ENCODE measurements at regions not wholly inside any gene's neighbourhood (a gene's known extent, or its start where the extent isn't known, plus 50 kb on each side); places are given as distances from the start of the nearest gene placed in this dataset.

DNA sequence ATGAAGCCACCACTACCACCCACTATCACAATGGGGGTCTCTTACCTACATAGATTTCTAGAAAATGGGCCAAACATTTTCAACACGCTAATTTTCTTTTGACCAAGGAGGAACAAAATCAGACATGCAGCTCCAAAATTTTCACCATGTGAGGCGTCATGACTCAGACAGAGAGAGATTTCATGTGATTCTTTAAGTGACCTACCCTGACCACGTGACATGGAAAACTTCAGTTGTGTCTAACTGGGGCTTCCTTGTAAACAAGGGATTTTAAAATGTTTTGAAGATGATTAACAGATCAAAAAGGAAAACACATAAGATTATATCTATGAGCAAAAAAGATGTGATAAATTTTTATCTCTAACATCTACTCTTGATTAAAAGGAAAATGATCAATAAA, 199.2 kb downstream of the TBXT start:
- no peaks in the 10 kb centered on the region for H3K27me3 ChIP-seq (ENCODE audit: control insufficient read depth, insufficient read depth, low read length)
- no peaks in the 10 kb centered on the region for H3K9me3 ChIP-seq (ENCODE audit: control insufficient read depth, insufficient read depth, low read length)
- no peak overlapping the region for H3K4me2 ChIP-seq (ENCODE audit: low read depth, low read length)
- no peak overlapping the region for H2BK15ac ChIP-seq (ENCODE audit: low read depth, low read length)
- H3K79me1 ChIP-seq (ENCODE audit: low read depth in 1 of 2, low read length in 2 of 2): peaks cover 0 to 26% of the 10 kb centered on the region in 2 experiments; a peak in 2 of 4 replicates
- no TSS peak for BruUV-seq (replicated peaks)
- no peak overlapping the region for H2AK9ac ChIP-seq (replicated peaks; ENCODE audit: low read depth, low read length, poor library complexity)
- H3K4me1 ChIP-seq (ENCODE audit: control insufficient read depth, insufficient read depth, low read length): peaks cover 5% of the 10 kb centered on the region
- H2BK20ac ChIP-seq (ENCODE audit: low read depth, low read length): no peak overlapping the region
- no peak overlapping the region for H3K56ac ChIP-seq (ENCODE audit: extremely low read depth, insufficient read depth, low read length)
- CTCF ChIA-PET: no interaction called here
- no peak overlapping the region for H4K5ac ChIP-seq (ENCODE audit: low read depth, low read length)
- peaks cover 8% of the 10 kb centered on the region for H3K36me3 ChIP-seq (ENCODE audit: control insufficient read depth, insufficient read depth, low read length)
- in situ Hi-C loops (cut with MboI; ENCODE audit: low sequenced_read_pairs): no loop called here
- WGBS, 2 experiments (ENCODE audit: extremely low coverage in 2 of 2, insufficient read length in 1 of 2): 100% methylated on average over 1 of the region's 3 CpGs; no CpG with 5 or more reads in 1 of the 2 experiments
- no peak for TF ChIP-seq SMC3 (IDR thresholded peaks at IDR 0.05; ENCODE audit: low read depth, low read length)
- TF ChIP-seq CTCF (conservative IDR thresholded peaks at IDR 0.05; ENCODE audit: low read depth, low read length): no peak
- TF ChIP-seq RFX5 (IDR thresholded peaks at IDR 0.05; ENCODE audit: low read depth, low read length): no peak
- no peak for TF ChIP-seq MAFK (IDR thresholded peaks at IDR 0.05; ENCODE audit: low read depth, low read length)
- TF ChIP-seq CEBPB (IDR thresholded peaks at IDR 0.05; ENCODE audit: low read depth, low read length): no peak
- TF ChIP-seq, protein P1, sequence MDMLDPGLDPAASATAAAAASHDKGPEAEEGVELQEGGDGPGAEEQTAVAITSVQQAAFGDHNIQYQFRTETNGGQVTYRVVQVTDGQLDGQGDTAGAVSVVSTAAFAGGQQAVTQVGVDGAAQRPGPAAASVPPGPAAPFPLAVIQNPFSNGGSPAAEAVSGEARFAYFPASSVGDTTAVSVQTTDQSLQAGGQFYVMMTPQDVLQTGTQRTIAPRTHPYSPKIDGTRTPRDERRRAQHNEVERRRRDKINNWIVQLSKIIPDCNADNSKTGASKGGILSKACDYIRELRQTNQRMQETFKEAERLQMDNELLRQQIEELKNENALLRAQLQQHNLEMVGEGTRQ (IDR thresholded peaks at IDR 0.05; ENCODE audit: low read depth, low read length): peak; percentile 30; the same call in 1 of the 2 replicates
- TF ChIP-seq MAZ (IDR thresholded peaks at IDR 0.05; ENCODE audit: borderline replicate concordance, low read depth, low read length): no peak
- H4K8ac ChIP-seq (ENCODE audit: low read depth in 2 of 2, low read length in 2 of 2): no peak overlapping the region
- H2AK5ac ChIP-seq (ENCODE audit: low read depth, low read length): no peak overlapping the region
- H2AFZ ChIP-seq (replicated peaks; ENCODE audit: low read length, poor library complexity): no peak overlapping the region
- no peak overlapping the region for H2BK5ac ChIP-seq (ENCODE audit: low read depth, low read length, poor library complexity, severe bottlenecking)
- no peak overlapping the region for H3K4me3 ChIP-seq (ENCODE audit: insufficient read depth, low read depth, low read length)
- dilution Hi-C loops (cut with HindIII; ENCODE audit: low sequenced_read_pairs, unreplicated experiment): no loop called here
- POLR2A ChIA-PET (ENCODE audit: unreplicated experiment): no interaction called here
- no peak overlapping the region for H2BK120ac ChIP-seq (ENCODE audit: low read depth, low read length)
- H4K20me1 ChIP-seq (ENCODE audit: insufficient read depth, low read length): no peaks in the 10 kb centered on the region; the same call in 1 of the 2 replicates
- H3K4ac ChIP-seq (ENCODE audit: low read depth, low read length): no peak overlapping the region
- H3K23ac ChIP-seq (ENCODE audit: low read depth, low read length): no peak overlapping the region
- DNase-seq (peak; percentile 25), ATAC-seq (ENCODE audit: low read depth) (no peak)
- no peak overlapping the region for H3K18ac ChIP-seq (ENCODE audit: low read depth, low read length)
- intact Hi-C loops (cut with micrococcal nuclease): no loop called here
- no peak overlapping the region for H3K9ac ChIP-seq (ENCODE audit: low read depth, low read length)
- no peaks in the 10 kb centered on the region; the same call in 1 of the 2 replicates for H3K9me1 ChIP-seq (ENCODE audit: insufficient read depth, low read length)
- no peak overlapping the region for H3K27ac ChIP-seq (ENCODE audit: insufficient read depth, low read length)
- no peak overlapping the region for H4K91ac ChIP-seq (ENCODE audit: insufficient read depth, low read depth, low read length)
- H3K14ac ChIP-seq (replicated peaks; ENCODE audit: low read depth, low read length): no peak overlapping the region
